Hematopoietic multipotent progenitor cell treated with erythropoietin and hydrocortisone succinate and interleukin-3 and kit ligand, for 6 days (in vitro differentiated cells): ENCODE measurements at regions not wholly inside any gene's neighbourhood (a gene's known extent, or its start where the extent isn't known, plus 50 kb on each side); places are given as distances from the start of the nearest gene placed in this dataset.
"Not testable (repeated sequence)": the region's sequence is repeated elsewhere in the genome, so short reads cannot be mapped to it uniquely, and the experiment has no call there.

ENCODE experiments used
- DNase-seq: peaks from one replicate; pipeline ENCODE4 v3.0.0-alpha.2; 2015

DNA sequence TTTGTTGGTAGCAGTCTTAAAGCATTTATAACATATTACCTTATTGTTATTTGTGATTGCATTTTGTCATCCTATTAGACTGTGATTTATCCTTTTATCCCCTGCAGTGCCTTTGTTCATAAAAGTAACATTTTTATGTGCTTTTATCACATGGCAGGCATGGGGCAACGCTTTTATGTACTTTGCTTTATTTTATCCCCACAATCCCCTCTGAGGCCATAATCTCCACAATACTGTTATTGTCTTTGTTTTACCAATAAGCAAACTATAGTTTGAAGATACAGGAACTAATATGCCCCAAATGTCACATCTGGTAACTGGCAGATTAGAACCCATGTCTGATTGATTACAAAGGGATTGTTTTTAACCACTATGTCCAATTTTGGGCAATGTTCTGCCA lies 613.5 kb downstream of the REEP3 start:
- DNase-seq: no peak

- DNase-seq: no peak
Measured at GRCh38 chr10:64142395-64142794, 621.2 kb downstream of the REEP3 start.

DNA sequence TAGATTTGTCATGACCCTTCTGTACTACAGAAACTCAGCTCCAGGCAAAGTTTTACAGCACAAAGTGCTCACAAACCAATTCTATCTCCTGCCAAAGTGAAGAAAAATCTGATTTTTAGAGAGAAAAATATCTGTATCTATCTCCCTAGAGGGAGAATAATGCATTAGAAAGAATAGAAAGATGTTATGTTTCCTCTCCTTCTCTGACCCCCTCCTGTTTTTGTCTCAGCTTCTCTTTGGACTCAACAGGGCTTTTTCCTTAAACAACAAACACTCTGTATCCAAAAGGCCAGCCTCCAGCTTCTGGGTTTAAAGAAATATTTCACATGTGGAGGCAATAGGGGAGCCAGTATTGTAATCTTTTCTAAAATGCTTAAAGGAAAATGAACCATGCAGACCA lies 627.4 kb downstream of the REEP3 start:
- no peak for DNase-seq

DNA sequence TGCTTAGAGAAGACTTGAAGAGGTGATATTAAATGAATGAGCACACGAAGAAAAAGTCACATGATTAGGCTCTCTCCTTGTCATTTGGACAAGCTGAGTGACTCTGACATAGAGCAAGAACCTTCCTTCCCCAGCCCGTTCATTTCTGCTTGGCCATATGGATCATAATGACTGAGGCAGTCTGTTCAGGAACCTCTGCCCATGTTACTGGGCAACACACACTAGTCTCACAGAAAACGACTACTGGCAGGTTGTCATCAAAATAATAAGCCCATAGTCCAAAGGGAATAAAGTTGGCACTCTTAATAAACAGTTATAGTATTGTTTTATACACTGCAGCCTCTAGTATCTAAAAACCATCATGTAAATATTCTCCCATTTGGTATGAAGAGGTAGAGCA lies 635.0 kb downstream of the REEP3 start:
- no peak for DNase-seq

- no peak for DNase-seq
Measured at GRCh38 chr10:64158551-64158950, 637.4 kb downstream of the REEP3 start.

DNA sequence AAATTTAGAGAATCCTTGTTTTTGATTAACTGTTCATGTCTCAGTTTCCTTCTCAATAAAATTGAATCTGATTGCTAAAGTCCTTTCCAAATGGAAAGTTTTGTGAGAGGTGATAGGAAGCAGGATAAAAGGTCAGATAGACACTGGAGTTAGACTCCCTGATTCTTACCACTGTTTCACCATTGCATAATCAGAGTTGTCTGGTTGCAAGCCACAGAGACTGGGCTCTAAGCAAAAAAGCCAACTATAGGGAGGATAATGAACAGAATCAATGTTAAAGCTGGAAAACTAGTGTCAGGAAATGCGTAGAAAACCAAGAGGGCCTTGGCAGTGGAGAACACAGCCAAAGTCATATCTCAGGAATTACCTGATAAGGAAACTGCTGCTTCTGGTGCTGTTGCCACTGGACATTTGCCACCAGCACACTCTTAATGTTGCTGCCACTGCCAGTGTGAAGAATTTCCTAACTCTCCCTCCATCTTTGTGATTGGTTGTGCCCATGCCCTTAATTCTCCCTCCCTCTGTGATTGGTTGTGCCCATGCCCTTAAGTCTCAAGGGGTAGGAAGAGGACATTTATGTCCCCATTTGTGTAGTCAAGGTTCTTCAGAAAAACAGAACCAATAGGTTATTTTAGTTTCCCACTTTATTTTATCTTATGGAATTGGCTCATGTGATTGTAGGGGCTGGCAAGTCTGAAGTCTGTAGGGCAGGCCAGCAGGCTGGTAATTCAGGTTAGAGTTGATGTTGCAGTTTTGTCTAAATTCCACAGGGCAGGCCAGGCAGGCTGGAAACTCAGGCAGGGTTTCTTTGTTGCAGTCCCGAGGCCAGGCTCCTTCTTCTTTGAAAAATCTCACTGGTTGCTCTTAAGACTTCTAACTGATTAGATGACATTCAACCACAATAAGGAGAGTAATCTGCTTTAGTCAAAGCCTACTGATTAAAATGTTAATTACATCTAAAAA lies 639.0 kb downstream of the REEP3 start:
- no peak for DNase-seq

- no peak for DNase-seq
Measured at GRCh38 chr10:64170791-64171190, 649.6 kb downstream of the REEP3 start.

GRCh38 chr10:64173826-64174225 lies 652.6 kb downstream of the REEP3 start:
- no peak for DNase-seq

GRCh38 chr10:64174666-64175255 lies 653.6 kb downstream of the REEP3 start:
- DNase-seq: no peak

DNA sequence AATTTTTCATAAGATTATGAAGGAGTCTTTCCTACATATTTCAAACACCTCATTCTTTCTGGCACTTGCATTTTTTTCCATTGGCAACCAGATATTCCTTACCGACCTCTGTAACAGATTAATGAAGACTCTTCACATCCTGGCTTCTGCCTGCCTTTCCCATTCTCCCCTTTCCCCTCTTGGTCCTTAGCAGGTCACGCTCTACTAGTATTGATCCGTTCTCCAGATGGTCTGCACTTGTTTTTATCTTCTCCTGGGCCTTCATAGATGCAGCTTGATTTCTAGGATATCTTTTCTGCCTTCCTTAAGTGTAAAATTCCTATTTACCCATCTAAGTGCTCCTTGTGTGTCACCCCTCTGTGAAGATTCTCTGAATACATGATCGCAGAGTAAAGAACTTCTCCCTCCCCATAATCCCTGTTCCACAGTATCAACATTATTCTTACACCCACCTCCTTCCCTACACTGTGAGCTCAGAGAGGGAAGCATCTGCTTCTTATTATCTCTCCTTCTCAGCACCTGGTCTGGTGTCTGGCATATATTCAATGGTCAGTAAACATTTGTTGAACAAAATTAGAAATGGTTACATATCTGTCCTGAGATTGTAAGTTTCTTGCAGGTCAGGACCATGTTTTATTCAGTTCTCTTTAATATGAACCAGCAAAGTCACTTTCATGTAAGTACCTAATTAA lies 654.2 kb downstream of the REEP3 start:
- DNase-seq: no peak

DNA sequence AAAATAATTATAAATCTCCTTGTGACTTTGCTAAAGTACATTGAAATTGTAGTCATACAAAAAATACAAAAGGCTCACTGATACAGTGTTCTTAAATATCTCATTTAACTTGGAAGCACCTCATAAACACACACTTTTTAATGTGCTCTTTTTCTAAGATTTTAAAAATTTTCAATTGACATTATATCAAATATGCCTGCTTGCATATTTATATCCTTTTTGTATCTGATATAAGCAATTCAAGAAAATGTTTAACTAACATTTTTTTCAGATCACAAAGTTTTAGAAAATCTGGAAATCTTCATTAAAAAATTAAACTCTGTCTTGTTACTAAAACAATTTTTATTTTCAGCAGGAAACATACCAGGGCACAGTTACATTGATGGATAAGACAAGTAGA lies 661.5 kb downstream of the REEP3 start:
- DNase-seq: no peak

DNA sequence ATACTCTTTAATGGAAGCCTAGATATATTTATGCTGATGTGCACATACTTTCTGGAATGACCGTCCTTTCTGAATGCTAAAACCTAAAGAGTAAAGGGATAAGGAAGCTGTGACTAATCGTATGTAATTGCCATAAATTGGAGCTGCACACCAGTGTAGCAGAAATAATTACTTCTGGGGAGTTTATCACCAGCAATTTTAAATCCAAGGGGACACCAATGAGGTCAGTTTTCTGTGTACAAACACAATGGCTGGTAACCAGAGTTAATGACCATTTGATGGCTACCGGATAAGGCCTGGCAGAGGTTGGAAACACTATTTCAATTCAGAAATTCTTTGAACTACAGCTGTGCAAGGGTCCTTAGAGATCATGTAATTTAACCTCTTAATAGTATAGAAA lies 670.1 kb downstream of the REEP3 start:
- no peak for DNase-seq

DNA sequence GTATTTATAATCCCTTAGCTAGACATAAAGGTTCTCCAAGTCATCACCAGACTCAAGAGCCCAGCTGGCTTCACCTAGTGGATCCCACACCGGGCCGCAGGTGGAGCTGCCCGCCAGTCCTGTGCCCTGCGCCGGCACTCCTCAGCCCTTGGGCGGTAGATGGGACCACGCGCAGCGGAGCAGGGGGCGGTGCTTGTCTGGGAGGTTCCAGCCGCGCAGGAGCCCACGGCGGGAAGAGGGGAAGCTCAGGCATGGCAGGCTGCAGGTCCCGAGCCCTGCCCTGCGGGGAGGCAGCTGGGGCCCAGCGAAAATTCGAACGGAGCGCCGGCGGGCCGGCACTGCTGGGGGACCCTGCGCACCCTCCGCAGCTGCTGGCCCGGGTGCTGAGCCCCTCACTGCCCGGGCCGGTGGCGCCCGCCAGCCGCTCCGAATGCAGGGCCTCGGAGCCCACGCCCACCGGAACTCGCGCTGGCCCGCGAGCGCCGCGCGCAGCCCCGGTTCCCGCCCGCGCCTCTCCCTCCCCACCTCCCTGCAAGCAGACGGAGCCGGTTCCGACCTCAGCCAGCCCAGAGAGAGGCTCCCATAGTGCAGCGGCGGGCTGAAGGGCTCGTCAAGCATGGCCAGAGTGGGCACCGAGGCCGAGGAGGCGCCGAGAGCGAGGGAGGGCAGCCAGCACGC lies 675.6 kb downstream of the REEP3 start:
- no peak for DNase-seq

DNA sequence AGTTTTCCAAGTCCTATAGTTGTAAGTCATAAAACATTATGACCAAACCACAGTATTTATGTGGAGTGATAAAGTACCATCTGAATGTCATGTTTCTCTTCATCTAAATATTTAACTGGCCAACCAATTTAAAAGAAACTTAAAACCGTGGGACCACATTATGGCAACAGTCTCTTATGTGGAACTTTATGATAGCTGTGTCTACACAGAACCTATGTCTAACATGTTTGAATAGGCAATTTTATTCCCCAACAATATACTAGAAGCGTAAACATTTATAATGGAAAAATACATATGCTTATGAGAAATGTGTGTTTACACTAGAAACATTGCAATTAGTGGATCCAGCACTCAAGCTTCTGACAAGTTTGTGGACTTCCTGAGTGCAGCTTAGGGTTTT lies 680.7 kb downstream of the REEP3 start:
- DNase-seq: no peak

GRCh38 chr10:64204504-64204903 lies 683.3 kb downstream of the REEP3 start:
- DNase-seq: not testable (repeated sequence)

DNA sequence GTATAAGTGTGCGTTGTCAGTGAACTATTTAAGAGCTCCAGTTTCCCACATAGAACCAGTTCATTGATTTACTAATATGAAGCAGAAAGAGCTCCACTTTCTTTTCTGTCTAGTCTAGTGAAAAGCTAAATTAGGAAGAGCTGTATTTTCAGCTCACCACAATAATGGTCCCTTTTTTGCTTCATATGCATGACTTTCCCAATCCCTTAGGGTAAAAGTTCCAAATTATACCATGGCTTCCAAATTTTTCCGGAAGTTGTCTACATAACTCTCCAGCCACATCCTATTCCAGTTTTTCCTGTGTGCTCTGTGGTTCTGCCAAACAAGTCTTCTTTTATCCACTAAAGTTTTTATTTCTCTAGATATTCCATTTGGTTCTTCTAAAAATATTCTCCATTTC lies 685.2 kb downstream of the REEP3 start:
- DNase-seq: no peak

- DNase-seq: no peak
Measured at GRCh38 chr10:64209561-64209960, 688.4 kb downstream of the REEP3 start.

GRCh38 chr10:64210211-64210610 lies 689.0 kb downstream of the REEP3 start:
- no peak for DNase-seq

GRCh38 chr10:64211466-64211865 lies 690.3 kb downstream of the REEP3 start:
- no peak for DNase-seq

DNA sequence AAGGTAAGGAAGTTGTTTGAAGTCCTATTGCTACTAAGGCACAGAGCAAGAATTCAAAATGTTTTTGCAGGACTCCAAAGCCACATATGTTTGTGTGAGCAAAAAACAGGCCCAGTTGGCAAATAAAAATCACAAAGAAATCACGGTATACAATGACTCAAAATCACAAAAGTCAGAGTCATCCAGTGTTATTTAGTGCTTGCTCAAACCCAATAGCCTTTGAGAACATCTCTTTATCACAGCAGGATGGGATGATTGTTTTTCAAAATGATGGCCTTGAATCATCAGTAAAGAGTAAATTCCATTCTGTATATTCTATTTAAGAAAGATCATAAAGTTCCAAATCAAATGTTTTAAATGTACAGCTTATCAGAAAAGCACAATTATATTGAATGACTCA lies 693.9 kb downstream of the REEP3 start:
- DNase-seq: no peak

- DNase-seq: no peak
Measured at GRCh38 chr10:64219271-64220025, 698.2 kb downstream of the REEP3 start.

- DNase-seq: no peak
Measured at GRCh38 chr10:64234489-64234888, 713.3 kb downstream of the REEP3 start.

- DNase-seq: no peak
Measured at GRCh38 chr10:64257704-64258103, 736.5 kb downstream of the REEP3 start.
